ENCODE measurements at regions not wholly inside any gene's neighbourhood (a gene's known extent, or its start where the extent isn't known, plus 50 kb on each side); places are given as distances from the start of the nearest gene placed in this dataset.

GRCh38 chr19:29263305-29264135, 50.6 kb upstream of the UQCRFS1 start:
- peaks cover 43% of the 10 kb centered on the region for H3K27me3 Mint-ChIP-seq
- DNase-seq (peak in 2 of 3 donors; percentile 20 to 39), ATAC-seq (peak; percentile 58)
- H3K9me3 ChIP-seq (ENCODE audit: control insufficient read depth, low read length, poor library complexity, severe bottlenecking): no peaks in the 10 kb centered on the region
- H3K4me3 Mint-ChIP-seq: no peak overlapping the region
- peaks cover 5% of the 10 kb centered on the region for H3K36me3 Mint-ChIP-seq (ENCODE audit: low read depth)
- H3K27ac Mint-ChIP-seq: no peak overlapping the region
- H3K4me1 Mint-ChIP-seq: peaks cover 10% of the 10 kb centered on the region

DNA sequence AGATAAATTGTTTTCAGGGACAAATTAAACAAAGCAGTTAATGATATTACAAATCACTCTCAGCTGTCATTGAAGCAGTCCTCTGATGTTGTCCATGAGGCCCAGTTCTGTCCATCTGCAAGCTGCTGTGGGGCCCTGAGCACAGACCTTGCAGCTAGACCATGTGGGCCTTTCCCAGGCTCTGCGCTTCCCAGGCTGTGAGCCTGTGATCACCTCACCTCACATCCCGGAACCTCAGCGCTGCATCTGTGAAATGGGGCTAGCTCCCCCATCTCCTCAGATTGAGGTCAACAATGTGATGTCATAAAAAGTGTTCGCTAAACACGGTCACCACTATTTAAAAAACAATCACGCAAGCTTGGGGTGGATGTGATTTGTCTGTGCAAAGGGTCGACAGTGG, 51.9 kb upstream of the UQCRFS1 start:
- no peaks in the 10 kb centered on the region for H3K9me3 ChIP-seq (ENCODE audit: control insufficient read depth, low read length, poor library complexity, severe bottlenecking)
- H3K36me3 Mint-ChIP-seq (ENCODE audit: low read depth): peaks cover 5% of the 10 kb centered on the region
- H3K4me3 Mint-ChIP-seq: no peak overlapping the region
- DNase-seq: no peak
- peaks cover 10% of the 10 kb centered on the region for H3K4me1 Mint-ChIP-seq
- ATAC-seq: no peak
- no peak overlapping the region for H3K27ac Mint-ChIP-seq
- H3K27me3 Mint-ChIP-seq: peaks cover 47% of the 10 kb centered on the region

DNA sequence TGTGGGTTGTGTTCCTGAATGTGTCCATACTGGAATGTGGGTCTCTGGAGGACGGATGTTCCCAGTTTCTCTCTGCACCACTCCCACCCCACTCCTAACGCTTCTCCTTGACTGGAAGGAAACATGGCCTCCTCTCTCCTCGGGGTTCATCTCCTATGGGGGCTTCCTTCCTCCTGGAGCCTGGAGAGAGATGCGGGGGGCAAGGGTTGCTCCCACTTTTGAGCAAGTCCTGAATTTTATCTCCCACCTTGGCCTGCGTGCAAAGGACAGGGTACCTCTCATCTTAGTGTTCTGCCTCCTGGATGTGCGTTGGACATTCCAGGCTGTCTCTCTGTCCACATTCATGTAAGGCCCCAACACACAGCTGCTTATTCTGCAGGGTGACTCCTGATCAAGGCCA, 52.5 kb upstream of the UQCRFS1 start:
- ATAC-seq (no peak), DNase-seq (no peak)
- no peak overlapping the region for H3K4me3 Mint-ChIP-seq
- H3K27ac Mint-ChIP-seq: no peak overlapping the region
- peaks cover 10% of the 10 kb centered on the region for H3K4me1 Mint-ChIP-seq
- H3K36me3 Mint-ChIP-seq (ENCODE audit: low read depth): peaks cover 5% of the 10 kb centered on the region
- no peaks in the 10 kb centered on the region for H3K9me3 ChIP-seq (ENCODE audit: control insufficient read depth, low read length, poor library complexity, severe bottlenecking)
- H3K27me3 Mint-ChIP-seq: peaks cover 47% of the 10 kb centered on the region

DNA sequence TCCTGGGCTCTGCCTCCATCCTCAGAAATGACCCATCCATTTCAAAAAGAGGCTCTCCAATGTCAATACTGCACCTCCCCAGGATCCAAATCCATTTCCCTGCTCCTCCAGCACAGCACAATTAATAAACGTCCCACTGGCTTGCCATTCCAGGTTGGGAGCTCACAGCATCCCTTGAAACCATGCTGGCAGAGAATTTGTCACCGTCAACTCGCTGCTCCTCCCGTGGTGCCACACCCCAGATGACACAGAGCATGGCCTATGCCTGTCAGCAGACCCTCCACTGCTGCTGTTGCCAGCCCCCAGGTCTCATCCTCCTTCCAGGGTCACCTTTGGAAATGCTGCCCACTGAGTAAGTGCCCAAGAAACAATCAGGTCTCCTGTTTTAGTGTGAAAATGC, 53.0 kb upstream of the UQCRFS1 start:
- DNase-seq (no peak), ATAC-seq (no peak)
- peaks cover 47% of the 10 kb centered on the region for H3K27me3 Mint-ChIP-seq
- H3K9me3 ChIP-seq (ENCODE audit: control insufficient read depth, low read length, poor library complexity, severe bottlenecking): no peaks in the 10 kb centered on the region
- peaks cover 5% of the 10 kb centered on the region for H3K36me3 Mint-ChIP-seq (ENCODE audit: low read depth)
- peaks cover 10% of the 10 kb centered on the region for H3K4me1 Mint-ChIP-seq
- no peak overlapping the region for H3K4me3 Mint-ChIP-seq
- H3K27ac Mint-ChIP-seq: no peak overlapping the region

- Mint-ChIP-seq H3K27me3 (peaks cover 47% of the 10 kb centered on the region), H3K4me3 (no peak overlapping the region), H3K27ac (no peak overlapping the region)
These were observed 53.7 kb upstream of the UQCRFS1 start for GRCh38 chr19:29266603-29267002.

DNA sequence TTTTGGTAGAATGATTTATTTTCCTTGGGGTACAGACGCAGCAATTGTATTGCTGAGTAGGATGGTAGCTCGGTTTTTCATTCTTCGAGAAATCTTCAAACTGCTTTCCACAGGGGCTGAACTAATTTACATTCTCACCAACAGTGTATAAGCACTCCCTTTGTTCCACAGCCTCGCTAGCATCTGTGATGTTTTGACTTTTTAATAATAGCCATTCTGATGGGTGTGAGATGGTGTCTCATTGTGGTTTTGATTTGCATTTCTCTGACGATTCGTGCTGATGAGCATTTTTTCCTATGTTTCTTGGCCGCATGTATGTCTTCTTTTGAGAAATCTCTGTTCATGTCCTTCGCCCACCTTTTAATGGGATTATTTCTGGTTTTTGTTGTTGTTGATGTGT, 54.8 kb upstream of the UQCRFS1 start:
- H3K4me1 Mint-ChIP-seq: peaks cover 10% of the 10 kb centered on the region
- H3K9me3 ChIP-seq (ENCODE audit: control insufficient read depth, low read length, poor library complexity, severe bottlenecking): no peaks in the 10 kb centered on the region
- H3K27me3 Mint-ChIP-seq: peaks cover 47% of the 10 kb centered on the region
- no peak overlapping the region for H3K27ac Mint-ChIP-seq
- ATAC-seq: no peak
- DNase-seq: no peak
- H3K36me3 Mint-ChIP-seq (ENCODE audit: low read depth): peaks cover 5% of the 10 kb centered on the region
- no peak overlapping the region for H3K4me3 Mint-ChIP-seq

More at GRCh38 chr19:29266603-29267002, 53.7 kb upstream of the UQCRFS1 start:
- Mint-ChIP-seq H3K36me3 (ENCODE audit: low read depth) (peaks cover 5% of the 10 kb centered on the region), H3K4me1 (peaks cover 10% of the 10 kb centered on the region)
- ATAC-seq: no peak
- H3K9me3 ChIP-seq (ENCODE audit: control insufficient read depth, low read length, poor library complexity, severe bottlenecking): no peaks in the 10 kb centered on the region
- no peak for DNase-seq

GRCh38 chr19:29268103-29268502, 55.2 kb upstream of the UQCRFS1 start:
- H3K9me3 ChIP-seq (ENCODE audit: control insufficient read depth, low read length, poor library complexity, severe bottlenecking): no peaks in the 10 kb centered on the region
- H3K4me1 Mint-ChIP-seq: peaks cover 10% of the 10 kb centered on the region
- no peak overlapping the region for H3K27ac Mint-ChIP-seq
- H3K27me3 Mint-ChIP-seq: peaks cover 47% of the 10 kb centered on the region
- ATAC-seq (no peak), DNase-seq (no peak)
- no peak overlapping the region for H3K4me3 Mint-ChIP-seq
- H3K36me3 Mint-ChIP-seq (ENCODE audit: low read depth): peaks cover 5% of the 10 kb centered on the region

DNA sequence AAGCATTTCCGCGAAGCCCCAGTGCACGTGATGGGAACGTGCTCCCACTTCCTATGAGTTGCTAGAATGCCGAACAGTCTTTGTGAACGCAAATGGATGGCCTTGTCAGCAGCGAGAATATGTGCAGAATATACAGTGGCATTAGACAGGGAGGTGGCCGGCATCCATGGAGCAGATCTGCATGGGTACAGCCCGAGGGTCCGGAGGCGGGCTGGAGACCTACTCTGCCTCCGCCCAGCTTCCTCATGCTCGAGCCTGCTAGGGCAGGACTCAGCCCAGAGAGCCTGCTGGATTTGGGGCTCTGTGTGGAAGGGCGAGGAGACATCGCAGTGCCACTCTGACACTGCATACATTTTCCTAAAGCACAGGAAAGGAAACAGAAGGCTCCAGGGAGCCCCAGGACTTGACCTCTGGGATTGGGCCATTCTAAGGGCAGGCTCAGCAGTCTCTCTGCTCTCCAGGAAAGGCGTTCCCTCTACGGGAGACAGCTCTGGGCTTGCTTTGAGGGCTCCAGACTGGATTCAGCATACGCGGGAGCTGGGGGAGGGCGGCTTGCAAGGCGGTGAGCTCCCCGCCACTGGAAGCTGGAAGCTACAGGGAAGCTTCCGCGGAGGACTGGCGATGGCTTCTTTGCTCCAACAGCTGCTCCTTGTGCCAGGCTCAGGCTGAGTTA, 55.9 kb upstream of the UQCRFS1 start:
- H3K27me3 Mint-ChIP-seq: peaks cover 45% of the 10 kb centered on the region
- H3K4me3 Mint-ChIP-seq: no peak overlapping the region
- H3K27ac Mint-ChIP-seq: peak overlapping the region; percentile 51

DNA sequence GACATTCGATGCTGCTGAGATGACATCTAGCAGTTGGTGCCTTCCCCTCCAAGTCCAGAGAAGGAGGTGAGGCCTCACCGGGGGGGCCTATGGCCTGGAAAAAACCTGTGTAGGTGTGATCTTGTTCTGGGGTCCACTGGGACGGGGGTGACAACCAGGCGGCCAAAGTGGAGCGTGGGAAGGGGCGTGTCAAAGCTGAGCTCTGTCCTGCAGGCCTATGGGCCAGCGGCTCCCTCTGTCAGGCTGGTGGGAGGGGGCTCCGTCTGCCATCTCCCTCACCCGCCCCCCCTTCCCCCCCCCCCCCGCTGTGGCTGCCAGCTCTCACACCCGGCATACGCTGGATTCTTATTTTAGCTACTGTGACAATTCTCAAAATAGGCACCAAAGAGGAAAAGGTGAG, 56.7 kb upstream of the UQCRFS1 start:
- no peak overlapping the region for H3K4me3 Mint-ChIP-seq
- no peaks in the 10 kb centered on the region for H3K9me3 ChIP-seq (ENCODE audit: control insufficient read depth, low read length, poor library complexity, severe bottlenecking)
- ATAC-seq (no peak), DNase-seq (no peak)
- H3K36me3 Mint-ChIP-seq (ENCODE audit: low read depth): peaks cover 2% of the 10 kb centered on the region
- peaks cover 4% of the 10 kb centered on the region for H3K4me1 Mint-ChIP-seq
- peaks cover 46% of the 10 kb centered on the region for H3K27me3 Mint-ChIP-seq
- no peak overlapping the region for H3K27ac Mint-ChIP-seq

More for the DNA sequence above, 55.9 kb upstream of the UQCRFS1 start:
- H3K4me1 Mint-ChIP-seq: peaks cover 4% of the 10 kb centered on the region
- ATAC-seq (no peak), DNase-seq (no peak)
- H3K9me3 ChIP-seq (ENCODE audit: control insufficient read depth, low read length, poor library complexity, severe bottlenecking): no peaks in the 10 kb centered on the region
- peaks cover 2% of the 10 kb centered on the region for H3K36me3 Mint-ChIP-seq (ENCODE audit: low read depth)

GRCh38 chr19:29271341-29271740, 58.4 kb upstream of the UQCRFS1 start:
- Mint-ChIP-seq H3K36me3 (ENCODE audit: low read depth) (peaks cover 2% of the 10 kb centered on the region), H3K27me3 (peaks cover 32% of the 10 kb centered on the region), H3K4me1 (peaks cover 4% of the 10 kb centered on the region), H3K4me3 (no peak overlapping the region), H3K27ac (no peak overlapping the region)
- H3K9me3 ChIP-seq (ENCODE audit: control insufficient read depth, low read length, poor library complexity, severe bottlenecking): no peaks in the 10 kb centered on the region
- no peak for DNase-seq
- no peak for ATAC-seq

DNA sequence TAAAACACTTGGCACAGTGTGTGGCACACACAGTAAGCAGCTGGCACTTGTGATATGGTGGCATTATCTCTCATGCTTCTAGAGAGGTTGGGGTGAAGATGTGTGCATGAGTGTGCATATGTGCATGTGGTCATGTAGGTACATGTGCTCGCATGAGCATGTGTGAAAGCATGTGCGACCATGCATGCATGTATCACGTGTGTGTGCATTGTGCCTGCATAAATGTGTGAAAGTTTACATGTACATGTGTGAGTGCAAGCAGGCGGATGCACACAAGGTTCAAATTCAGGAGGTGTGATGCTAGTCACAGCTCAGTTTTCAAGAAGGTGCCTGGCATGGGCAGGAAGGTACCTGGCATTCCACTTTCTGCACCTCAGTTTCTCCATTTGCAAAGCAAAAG, 59.0 kb upstream of the UQCRFS1 start:
- Mint-ChIP-seq H3K27me3 (peaks cover 29% of the 10 kb centered on the region), H3K4me3 (no peak overlapping the region), H3K36me3 (ENCODE audit: low read depth) (peaks cover 2% of the 10 kb centered on the region), H3K4me1 (peaks cover 6% of the 10 kb centered on the region), H3K27ac (no peak overlapping the region)
- DNase-seq: no peak
- no peaks in the 10 kb centered on the region for H3K9me3 ChIP-seq (ENCODE audit: control insufficient read depth, low read length, poor library complexity, severe bottlenecking)
- no peak for ATAC-seq

DNA sequence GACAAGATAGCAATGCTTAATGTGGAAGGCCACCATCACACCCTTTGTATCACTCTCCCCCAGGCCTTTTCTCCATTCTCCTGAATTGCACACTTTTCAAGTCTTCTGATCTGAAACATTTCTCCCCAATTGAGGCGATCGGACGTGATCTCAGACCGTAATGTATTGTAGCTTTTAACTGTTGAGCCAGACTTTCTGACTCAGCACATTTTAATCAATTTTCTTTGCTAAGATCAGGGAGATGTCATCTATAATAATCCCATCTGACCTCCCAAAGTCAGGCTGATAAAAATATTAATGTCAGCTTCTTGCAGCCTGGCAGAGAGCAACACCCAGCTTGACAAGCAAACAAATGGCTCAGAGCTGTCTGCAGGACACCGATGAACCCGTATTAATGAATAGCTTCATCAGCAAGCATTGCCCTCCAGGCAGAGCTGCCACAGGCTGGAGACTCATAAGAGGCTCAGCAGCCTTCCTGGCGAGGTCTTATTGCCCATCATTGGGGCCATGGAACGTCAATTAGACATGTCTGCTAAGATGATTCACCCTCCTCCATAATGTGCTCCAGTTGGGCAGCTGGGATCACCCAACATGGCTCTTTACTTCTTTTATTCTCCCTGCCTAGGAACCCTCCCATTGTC, 60.2 kb upstream of the UQCRFS1 start:
- Mint-ChIP-seq H3K36me3 (ENCODE audit: low read depth) (peaks cover under 1% of the 10 kb centered on the region), H3K27me3 (peaks cover 21% of the 10 kb centered on the region), H3K4me3 (no peak overlapping the region), H3K27ac (no peak overlapping the region), H3K4me1 (peaks cover 11% of the 10 kb centered on the region)
- H3K9me3 ChIP-seq (ENCODE audit: control insufficient read depth, low read length, poor library complexity, severe bottlenecking): no peaks in the 10 kb centered on the region
- DNase-seq (no peak), ATAC-seq (no peak)

DNA sequence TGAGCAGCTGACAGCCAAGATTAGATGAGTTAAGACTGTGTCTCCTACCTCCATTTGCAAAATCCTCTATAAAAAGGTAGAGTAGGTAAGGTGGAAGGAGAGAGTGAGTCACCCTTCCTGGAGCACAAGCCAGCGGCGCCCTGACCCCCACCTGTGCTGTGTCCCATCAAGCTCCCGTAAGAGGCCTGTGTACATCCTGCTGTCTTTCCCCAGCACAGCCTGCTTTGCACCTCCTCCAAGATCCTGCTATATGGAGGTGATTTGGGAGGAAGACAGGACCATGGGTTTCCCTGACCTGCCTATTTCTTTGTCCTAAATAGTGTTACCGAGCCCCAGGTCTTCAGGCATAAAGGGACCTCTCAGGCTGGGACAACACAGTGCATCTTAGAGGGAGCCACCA, 62.3 kb upstream of the UQCRFS1 start:
- no peak for DNase-seq

More for the DNA sequence above, 62.3 kb upstream of the UQCRFS1 start:
- Mint-ChIP-seq H3K27ac (no peak overlapping the region), H3K27me3 (peaks cover 6% of the 10 kb centered on the region), H3K4me3 (no peak overlapping the region), H3K36me3 (ENCODE audit: low read depth) (no peaks in the 10 kb centered on the region), H3K4me1 (peaks cover 9% of the 10 kb centered on the region)
- no peak for ATAC-seq
- no peaks in the 10 kb centered on the region for H3K9me3 ChIP-seq (ENCODE audit: control insufficient read depth, low read length, poor library complexity, severe bottlenecking)

All from T-helper 17 cell (primary cell).